Neural cell (in vitro differentiated cells): ENCODE measurements at regions not wholly inside any gene's neighbourhood (a gene's known extent, or its start where the extent isn't known, plus 50 kb on each side); places are given as distances from the start of the nearest gene placed in this dataset.

ENCODE experiments used
- H2AFZ ChIP-seq: fragments of 200-600, 300-800 bp; sonication (generic), shearing (Covaris generic); 2 replicates; pipeline ENCODE4 v1.6.0; 2014; ENCODE audit warnings: low read depth, mild to moderate bottlenecking, antibody characterized with exemption, low read length, moderate library complexity
- H3F3A ChIP-seq: fragments of 200-600 bp; shearing (Covaris generic); 2 replicates; pipeline ENCODE4 v1.6.1; 2016; ENCODE audit warnings: mild to moderate bottlenecking, moderate library complexity, mixed read lengths, antibody characterized with exemption, low read length; ENCODE audit not compliant: insufficient read depth, poor library complexity, severe bottlenecking
- H3K27ac ChIP-seq: fragments of 200-600, 300-800 bp; sonication (generic), shearing (Covaris generic); 2 replicates; pipeline ENCODE4 v1.5.1; 2014; ENCODE audit warnings: mild to moderate bottlenecking, low read length, moderate library complexity
- H3K27me3 ChIP-seq: fragments of 300-800, 200-600 bp; sonication (generic), shearing (Covaris generic); 2 replicates; pipeline ENCODE4 v1.6.0; 2014; ENCODE audit warnings: mild to moderate bottlenecking, low read depth, low read length, moderate library complexity; ENCODE audit not compliant: insufficient read depth
- H3K36me3 ChIP-seq: fragments of 300-800, 200-600 bp; sonication (generic), shearing (Covaris generic); 2 replicates; pipeline ENCODE4 v1.5.1; 2014; ENCODE audit warnings: mild to moderate bottlenecking, antibody characterized with exemption, low read length, moderate library complexity; ENCODE audit not compliant: insufficient read depth
- H3K4me2 ChIP-seq: fragments of 300-800, 200-600 bp; sonication (generic), shearing (Covaris generic); 2 replicates; pipeline ENCODE4 v1.6.0; 2014; ENCODE audit warnings: mild to moderate bottlenecking, low read length
- H3K4me3 ChIP-seq: fragments of 300-800, 200-600 bp; sonication (generic), shearing (Covaris generic); 2 replicates; pipeline ENCODE4 v1.5.1; 2014; ENCODE audit warnings: mild to moderate bottlenecking, low read length, moderate library complexity
- H3K79me2 ChIP-seq: fragments of 200-600 bp; shearing (Covaris generic); replicated peaks from 2 replicates; pipeline ENCODE4 v1.6.0; 2014; ENCODE audit warnings: mild to moderate bottlenecking, low read length, moderate library complexity; ENCODE audit not compliant: insufficient read depth
- H3K9ac ChIP-seq: fragments of 300-800, 200-600 bp; sonication (generic), shearing (Covaris generic); 2 replicates; pipeline ENCODE4 v1.6.1; 2016; ENCODE audit warnings: mild to moderate bottlenecking, low read length, mixed read lengths
- H3K9me2 ChIP-seq: fragments of 200-600 bp; shearing (Covaris generic); 2 replicates; pipeline ENCODE4 v1.6.1; 2016; ENCODE audit warnings: mild to moderate bottlenecking, low read length, mixed read lengths; ENCODE audit not compliant: insufficient read depth
- H3K9me3 ChIP-seq: fragments of 200-600, 300-800 bp; sonication (generic), shearing (Covaris generic); 2 replicates; pipeline ENCODE4 v1.6.1; 2016; ENCODE audit warnings: mild to moderate bottlenecking, mixed run types, low read length, moderate library complexity, mixed read lengths
- H4K20me1 ChIP-seq: fragments of 200-600 bp; shearing (Covaris generic); 2 replicates; pipeline ENCODE4 v1.6.1; 2016; ENCODE audit warnings: mild to moderate bottlenecking, mixed run types; ENCODE audit not compliant: insufficient read depth
- CTCF ChIP-seq: fragments of 450-650 bp; IDR thresholded peaks from 2 replicates; pipeline ENCODE4 v1.5.1; 2014; ENCODE audit warnings: antibody characterized with exemption, mild to moderate bottlenecking, moderate library complexity; ENCODE audit not compliant: poor library complexity, severe bottlenecking
- EP300 ChIP-seq: fragments of 450-650 bp; conservative IDR thresholded peaks from 2 replicates; pipeline ENCODE4 v1.6.1; 2014; ENCODE audit warnings: antibody characterized with exemption, mild to moderate bottlenecking, moderate library complexity; ENCODE audit not compliant: poor library complexity, severe bottlenecking
- EZH2 ChIP-seq: fragments of 200-600, 300-800 bp; shearing (Covaris generic), sonication (generic); IDR thresholded peaks from 2 replicates; pipeline ENCODE4 v1.6.1; 2014; ENCODE audit warnings: antibody characterized with exemption, low read length, borderline replicate concordance, mild to moderate bottlenecking; ENCODE audit not compliant: insufficient read depth, poor library complexity, severe bottlenecking
- MXI1 ChIP-seq: fragments of 450-650 bp; conservative IDR thresholded peaks from 2 replicates; pipeline ENCODE4 v1.6.1; 2014; ENCODE audit warnings: antibody characterized with exemption, mild to moderate bottlenecking; ENCODE audit not compliant: poor library complexity, severe bottlenecking
- POLR2AphosphoS5 ChIP-seq: IDR thresholded peaks from 2 replicates; pipeline ENCODE4 v1.6.1; 2012
- RAD21 ChIP-seq: fragments of 450-650 bp; conservative IDR thresholded peaks from 2 replicates; pipeline ENCODE4 v1.6.1; 2014; ENCODE audit warnings: antibody characterized with exemption, mild to moderate bottlenecking, moderate library complexity
- REST ChIP-seq: IDR thresholded peaks from 2 replicates; pipeline ENCODE4 v1.6.1; 2012; ENCODE audit warnings: borderline replicate concordance
- SMC3 ChIP-seq: fragments of 450-650 bp; conservative IDR thresholded peaks from 2 replicates; pipeline ENCODE4 v1.6.1; 2014; ENCODE audit warnings: antibody characterized with exemption, mild to moderate bottlenecking, moderate library complexity; ENCODE audit not compliant: poor library complexity
- TAF1 ChIP-seq: IDR thresholded peaks from 2 replicates; pipeline ENCODE4 v1.6.1; 2012; ENCODE audit warnings: low read depth

GRCh38 chr7:109029866-109030265 lies 460.2 kb downstream of the DNAJB9 start:
- Histone ChIP-seq H3K27ac (no peak overlapping the region), H3K27me3 (no peaks in the 10 kb centered on the region), H4K20me1 (no peaks in the 10 kb centered on the region), H3K9me2 (no peaks in the 10 kb centered on the region), H3K4me2 (no peak overlapping the region), H3K4me3 (no peak overlapping the region), H3K36me3 (no peaks in the 10 kb centered on the region), H3F3A (no peaks in the 10 kb centered on the region), H2AFZ (no peak overlapping the region), H3K9ac (no peak overlapping the region), H3K79me2 (no peaks in the 10 kb centered on the region), H3K9me3 (no peaks in the 10 kb centered on the region)
- TF ChIP-seq POLR2AphosphoS5: no peak
- TF ChIP-seq TAF1: no peak
- TF ChIP-seq CTCF: no peak
- no peak for TF ChIP-seq SMC3
- no peak for TF ChIP-seq EZH2
- no peak for TF ChIP-seq RAD21
- TF ChIP-seq EP300: no peak
- no peak for TF ChIP-seq MXI1
- no peak for TF ChIP-seq REST

GRCh38 chr7:109044691-109045090 lies 475.0 kb downstream of the DNAJB9 start:
- Histone ChIP-seq H3K9ac (no peak overlapping the region), H4K20me1 (no peaks in the 10 kb centered on the region), H3K27me3 (no peaks in the 10 kb centered on the region), H3K4me3 (no peak overlapping the region), H3K27ac (no peak overlapping the region), H3K9me3 (no peaks in the 10 kb centered on the region), H3F3A (no peaks in the 10 kb centered on the region), H3K4me2 (no peak overlapping the region), H3K79me2 (no peaks in the 10 kb centered on the region), H3K36me3 (no peaks in the 10 kb centered on the region), H3K9me2 (no peaks in the 10 kb centered on the region), H2AFZ (no peak overlapping the region)
- TF ChIP-seq REST: no peak
- TF ChIP-seq POLR2AphosphoS5: no peak
- no peak for TF ChIP-seq RAD21
- no peak for TF ChIP-seq EZH2
- no peak for TF ChIP-seq CTCF
- TF ChIP-seq TAF1: no peak
- no peak for TF ChIP-seq SMC3
- no peak for TF ChIP-seq MXI1
- no peak for TF ChIP-seq EP300
